IPS-18a (cell line): ENCODE measurements at regions not wholly inside any gene's neighbourhood (a gene's known extent, or its start where the extent isn't known, plus 50 kb on each side); places are given as distances from the start of the nearest gene placed in this dataset.
"Not testable (repeated sequence)": the region's sequence is repeated elsewhere in the genome, so short reads cannot be mapped to it uniquely, and the experiment has no call there.

ENCODE experiments used
- H3K27ac ChIP-seq: one replicate; pipeline ENCODE4 v1.5.1; 2013; ENCODE audit warnings: low read length
- H3K27me3 ChIP-seq: one replicate; pipeline ENCODE4 v1.6.1; 2013; ENCODE audit warnings: mild to moderate bottlenecking, low read length; ENCODE audit not compliant: control insufficient read depth, insufficient read depth
- H3K36me3 ChIP-seq: one replicate; pipeline ENCODE4 v1.6.1; 2013; ENCODE audit warnings: low read depth, low read length; ENCODE audit not compliant: control insufficient read depth
- H3K4me1 ChIP-seq: one replicate; pipeline ENCODE4 v1.6.1; 2013; ENCODE audit warnings: low read depth, low read length; ENCODE audit not compliant: control insufficient read depth
- H3K4me3 ChIP-seq: one replicate; pipeline ENCODE4 v1.5.1; 2013; ENCODE audit warnings: low read length
- H3K9ac ChIP-seq: one replicate; pipeline ENCODE4 v1.6.1; 2013; ENCODE audit warnings: mild to moderate bottlenecking, low read length, moderate library complexity
- H3K9me3 ChIP-seq: one replicate; pipeline ENCODE4 v1.6.1; 2013; ENCODE audit warnings: low read depth, low read length; ENCODE audit not compliant: control insufficient read depth

DNA sequence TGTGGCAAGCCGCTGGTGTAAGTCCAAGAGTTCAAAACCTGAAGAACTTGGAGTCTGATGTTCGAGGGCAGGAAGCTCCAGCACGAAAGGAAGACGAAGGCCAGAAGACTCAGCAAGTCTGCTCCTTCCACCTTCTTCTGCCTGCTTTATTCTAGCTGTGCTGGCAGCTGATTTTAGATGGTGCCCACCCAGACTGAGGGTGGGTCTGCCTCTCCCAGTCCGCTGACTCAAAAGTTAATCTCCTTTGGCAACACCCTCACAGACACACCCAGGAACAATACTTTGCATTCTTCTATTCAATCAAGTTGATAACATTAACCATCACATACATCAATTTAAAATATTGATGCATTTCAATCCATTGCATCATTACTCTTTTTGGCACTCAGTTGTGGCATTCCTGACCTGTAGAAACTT, 373.1 kb downstream of the CDH10 start:
- H3K27me3 ChIP-seq, H3K27ac ChIP-seq, H3K9me3 ChIP-seq, H3K9ac ChIP-seq, H3K4me3 ChIP-seq, H3K4me1 ChIP-seq, H3K36me3 ChIP-seq: not testable (repeated sequence)

DNA sequence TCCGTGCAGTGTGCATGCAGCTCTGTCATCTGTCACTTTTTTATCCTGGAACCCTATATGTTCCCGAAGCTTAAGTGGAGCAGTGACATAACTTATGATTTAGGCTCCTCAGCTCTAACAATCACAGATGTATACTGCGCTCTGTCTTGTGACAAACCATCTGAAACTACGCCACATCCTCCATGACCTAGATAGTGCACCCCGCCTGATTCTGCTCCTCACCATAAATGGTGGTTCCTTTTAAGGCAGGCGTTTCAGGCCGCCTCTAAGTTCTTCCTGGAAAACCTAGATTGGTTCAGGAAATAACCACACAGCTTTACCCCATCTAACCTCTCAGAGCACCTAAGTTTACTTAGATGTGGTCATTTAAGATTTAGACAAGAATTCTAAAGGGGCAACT, 372.0 kb downstream of the CDH10 start:
- Histone ChIP-seq H3K4me3 (no peak overlapping the region), H3K36me3 (no peaks in the 10 kb centered on the region), H3K27ac (no peak overlapping the region), H3K9me3 (no peaks in the 10 kb centered on the region), H3K27me3 (no peaks in the 10 kb centered on the region), H3K9ac (no peak overlapping the region), H3K4me1 (no peaks in the 10 kb centered on the region)

DNA sequence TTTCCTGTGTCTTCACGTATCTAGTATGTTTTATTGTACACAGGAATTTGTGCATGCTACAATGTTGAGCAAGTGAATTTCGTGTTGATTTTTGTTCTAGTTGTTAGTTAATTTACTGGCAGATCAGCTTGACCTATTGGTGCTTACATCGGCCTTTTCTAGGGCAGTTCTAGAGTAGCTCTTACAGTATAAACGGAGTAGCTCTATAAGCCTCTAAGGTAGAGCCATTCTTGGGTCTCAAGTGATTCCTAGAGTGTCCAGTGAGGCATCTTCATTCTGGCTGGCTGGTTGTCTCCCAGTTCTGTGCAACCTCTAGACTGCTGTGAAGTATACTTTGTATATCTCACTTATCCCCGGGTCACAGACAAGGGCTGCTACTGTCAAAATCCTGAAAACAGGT, 364.6 kb downstream of the CDH10 start:
- no peak overlapping the region for H3K4me3 ChIP-seq
- H3K9ac ChIP-seq = no peak overlapping the region
- no peaks in the 10 kb centered on the region for H3K4me1 ChIP-seq
- H3K27me3 ChIP-seq = no peaks in the 10 kb centered on the region
- H3K27ac ChIP-seq = no peak overlapping the region
- no peaks in the 10 kb centered on the region for H3K9me3 ChIP-seq
- no peaks in the 10 kb centered on the region for H3K36me3 ChIP-seq

DNA sequence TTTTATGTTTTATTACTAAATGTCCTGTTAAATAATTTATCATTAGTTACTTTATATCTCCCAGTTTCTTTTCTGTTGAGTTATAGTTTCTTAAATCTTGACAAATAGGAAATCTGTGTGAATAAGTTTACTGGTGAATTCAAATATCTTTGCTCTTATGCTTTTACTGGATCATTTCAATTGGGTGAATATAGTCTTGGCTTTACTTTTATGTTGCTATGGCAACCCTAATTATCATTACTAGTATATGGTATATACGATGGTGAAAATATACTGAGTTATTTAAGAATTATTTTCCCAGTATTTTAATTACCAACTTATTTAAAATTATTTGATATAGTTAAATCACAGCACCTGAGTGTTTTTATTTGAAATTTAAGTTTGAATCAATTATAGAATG, 363.0 kb downstream of the CDH10 start:
- H3K9me3 ChIP-seq = no peaks in the 10 kb centered on the region
- H3K4me1 ChIP-seq = no peaks in the 10 kb centered on the region
- no peaks in the 10 kb centered on the region for H3K36me3 ChIP-seq
- no peak overlapping the region for H3K9ac ChIP-seq
- no peaks in the 10 kb centered on the region for H3K27me3 ChIP-seq
- H3K27ac ChIP-seq = no peak overlapping the region
- no peak overlapping the region for H3K4me3 ChIP-seq

DNA sequence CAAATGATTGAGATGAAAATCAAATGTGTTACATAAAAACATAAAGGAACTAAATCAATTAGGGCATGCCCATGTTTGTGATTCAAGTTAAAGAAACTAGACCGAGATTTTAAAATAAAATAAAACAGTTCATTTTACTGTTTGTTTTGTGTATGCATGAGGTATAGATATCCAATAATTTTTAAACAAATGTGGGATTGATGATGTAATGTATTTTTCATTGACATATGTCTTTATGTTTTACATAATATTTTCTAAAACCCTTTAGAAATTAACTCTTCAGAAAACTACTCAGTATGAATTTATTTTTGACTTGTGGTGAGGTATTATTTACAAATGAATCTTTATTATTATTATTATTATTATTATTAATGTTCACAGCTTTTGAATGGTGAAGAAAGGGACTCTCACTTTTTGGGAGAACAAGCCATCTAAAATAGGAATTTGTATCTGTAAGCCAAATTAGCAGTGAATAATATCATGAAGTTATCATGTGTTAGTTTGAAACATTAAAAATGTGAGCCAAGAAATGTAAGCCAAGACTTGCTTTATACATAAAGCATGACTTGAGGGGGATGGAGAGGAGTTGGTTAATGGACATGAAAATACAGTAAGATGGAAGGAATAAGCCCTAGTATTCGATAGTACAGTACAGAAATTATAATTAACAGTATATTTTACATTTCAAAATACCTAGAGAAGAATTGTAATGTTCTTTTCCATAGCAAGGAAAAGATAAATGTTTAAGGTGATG, 355.0 kb downstream of the CDH10 start:
- no peak overlapping the region for H3K27ac ChIP-seq
- no peaks in the 10 kb centered on the region for H3K9me3 ChIP-seq
- H3K4me3 ChIP-seq = no peak overlapping the region
- no peaks in the 10 kb centered on the region for H3K27me3 ChIP-seq
- no peaks in the 10 kb centered on the region for H3K4me1 ChIP-seq
- no peak overlapping the region for H3K9ac ChIP-seq
- no peaks in the 10 kb centered on the region for H3K36me3 ChIP-seq

DNA sequence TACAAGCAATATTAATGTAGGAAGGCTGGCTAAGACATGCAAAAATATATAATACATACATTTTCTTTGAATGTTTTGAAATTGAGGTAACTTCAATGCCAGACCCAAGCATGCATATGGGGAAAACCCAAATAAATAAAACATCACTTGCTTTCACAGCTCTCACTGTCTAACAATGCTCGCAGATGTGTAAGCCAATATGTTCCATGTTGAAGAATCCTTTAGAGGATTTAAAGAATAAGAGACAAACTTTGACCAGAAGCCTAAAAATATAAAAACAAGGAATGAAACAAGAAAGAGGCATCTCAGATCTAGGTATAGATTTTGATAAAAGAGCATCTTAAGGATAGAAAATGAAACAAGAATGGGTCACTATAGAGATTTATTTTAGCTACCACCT, 354.2 kb downstream of the CDH10 start:
- H3K4me1 ChIP-seq = no peaks in the 10 kb centered on the region
- no peaks in the 10 kb centered on the region for H3K27me3 ChIP-seq
- H3K36me3 ChIP-seq = no peaks in the 10 kb centered on the region
- H3K27ac ChIP-seq = no peak overlapping the region
- H3K9ac ChIP-seq = no peak overlapping the region
- H3K9me3 ChIP-seq = no peaks in the 10 kb centered on the region
- H3K4me3 ChIP-seq = no peak overlapping the region

DNA sequence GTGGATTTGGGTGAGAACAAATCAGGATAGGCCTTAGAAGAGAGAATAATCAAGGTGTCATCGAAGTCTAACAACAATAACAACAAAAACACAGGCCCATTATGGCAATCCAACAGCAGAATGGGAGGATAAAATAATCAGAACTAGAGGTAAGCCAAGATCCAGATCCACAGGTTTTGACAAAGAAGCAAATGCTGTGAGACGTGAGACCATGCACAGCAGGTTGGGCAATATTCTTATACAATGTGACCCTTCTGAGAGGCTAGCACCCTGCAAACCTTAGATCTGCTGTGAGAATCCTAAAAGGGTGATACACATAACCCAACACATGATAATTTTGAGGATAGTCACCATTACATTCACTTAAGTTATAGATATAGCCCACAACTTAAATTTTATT, 352.9 kb downstream of the CDH10 start:
- no peaks in the 10 kb centered on the region for H3K36me3 ChIP-seq
- H3K27ac ChIP-seq = no peak overlapping the region
- no peaks in the 10 kb centered on the region for H3K9me3 ChIP-seq
- H3K4me1 ChIP-seq = no peaks in the 10 kb centered on the region
- H3K27me3 ChIP-seq = no peaks in the 10 kb centered on the region
- no peak overlapping the region for H3K4me3 ChIP-seq
- no peak overlapping the region for H3K9ac ChIP-seq

DNA sequence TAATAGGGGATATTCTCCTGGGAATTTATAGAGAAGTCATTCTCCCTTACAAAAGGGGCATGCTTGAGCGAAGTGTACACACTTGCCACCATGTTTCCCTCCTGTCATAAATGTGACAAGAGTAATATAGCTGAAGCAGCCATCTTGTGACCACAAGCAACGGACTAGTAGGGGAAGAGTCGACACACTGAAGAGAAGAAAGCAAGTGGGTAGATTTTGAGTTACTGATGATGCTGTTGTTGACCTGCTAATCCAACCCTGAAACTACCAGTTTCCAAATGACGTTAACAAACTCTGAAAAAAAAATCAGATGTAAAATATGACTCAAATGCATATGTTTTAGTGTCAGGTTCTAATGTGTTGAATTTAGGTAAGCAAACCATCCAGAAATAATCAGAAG, 350.4 kb downstream of the CDH10 start:
- Histone ChIP-seq H3K4me1 (no peaks in the 10 kb centered on the region), H3K27ac (no peak overlapping the region), H3K4me3 (no peak overlapping the region), H3K9me3 (no peaks in the 10 kb centered on the region), H3K27me3 (no peaks in the 10 kb centered on the region), H3K36me3 (no peaks in the 10 kb centered on the region), H3K9ac (no peak overlapping the region)

DNA sequence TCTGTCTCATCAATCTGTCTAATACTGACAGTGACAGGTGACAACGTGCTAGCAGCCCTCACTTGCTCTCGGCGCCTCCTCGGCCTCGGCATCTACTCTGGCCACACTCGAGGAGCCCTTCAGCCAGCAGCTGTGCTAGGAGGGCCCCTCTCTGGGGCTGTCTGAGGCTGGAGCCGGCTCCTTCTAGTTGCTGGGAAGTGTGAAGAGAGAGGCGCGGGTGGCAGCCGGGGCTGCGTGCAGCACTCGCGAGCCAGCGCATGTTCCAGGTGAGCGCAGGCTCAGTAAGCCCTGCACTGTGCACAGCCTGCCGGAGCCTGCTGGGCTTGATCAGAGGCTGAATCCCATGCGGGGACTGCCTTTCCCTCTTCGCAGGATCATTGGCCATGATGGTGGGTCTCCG, 330.7 kb downstream of the CDH10 start:
- H3K36me3 ChIP-seq = no peaks in the 10 kb centered on the region

DNA sequence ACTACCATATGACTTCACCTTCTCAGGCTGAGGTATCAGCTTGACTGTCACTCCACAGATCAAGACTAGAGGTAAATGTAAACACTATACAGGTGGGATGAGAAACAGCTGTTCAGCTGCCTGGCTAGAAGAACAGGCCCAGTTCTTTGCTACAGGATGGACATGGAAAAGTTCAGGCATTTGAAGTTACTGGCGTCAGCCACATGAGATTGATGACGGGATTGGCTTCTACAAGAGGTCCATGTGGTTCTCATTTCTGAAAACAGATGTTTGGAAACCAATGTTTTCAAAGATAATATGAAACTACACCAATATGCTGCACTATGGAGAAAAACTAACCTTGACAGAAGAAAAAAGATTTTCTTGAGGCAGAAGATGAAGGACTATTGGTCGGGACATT, 324.1 kb downstream of the CDH10 start:
- H3K27ac ChIP-seq = no peak overlapping the region
- H3K36me3 ChIP-seq = no peaks in the 10 kb centered on the region

More for the DNA sequence above, 330.7 kb downstream of the CDH10 start:
- H3K4me3 ChIP-seq = no peak overlapping the region
- no peak overlapping the region for H3K9ac ChIP-seq
- H3K9me3 ChIP-seq = no peaks in the 10 kb centered on the region
- no peaks in the 10 kb centered on the region for H3K27me3 ChIP-seq
- H3K4me1 ChIP-seq = no peaks in the 10 kb centered on the region
- H3K27ac ChIP-seq = no peak overlapping the region

DNA sequence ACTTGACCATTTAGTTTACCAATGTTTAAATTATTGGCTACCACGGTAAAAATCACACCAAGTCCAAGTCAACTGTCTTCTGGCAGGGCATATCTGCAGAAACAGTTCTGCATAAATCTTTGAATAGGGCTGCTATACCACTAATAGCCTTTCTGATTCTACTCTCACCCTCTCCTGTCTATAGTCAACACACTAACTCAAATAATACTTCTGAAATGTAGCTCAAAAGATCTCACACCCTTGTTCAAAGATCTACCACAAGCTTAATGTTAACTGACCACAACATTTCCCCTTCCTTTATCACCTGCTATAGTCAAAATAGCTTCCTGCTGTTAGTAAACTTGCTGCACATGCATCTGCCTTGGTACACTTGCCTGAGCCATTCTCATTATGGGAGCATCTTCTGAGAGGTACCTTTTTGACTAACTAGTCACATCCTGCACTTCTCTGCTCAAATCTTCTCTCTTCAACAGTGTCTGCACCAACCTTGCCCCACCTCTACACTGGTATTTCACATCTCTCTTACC, 319.4 kb downstream of the CDH10 start:
- Histone ChIP-seq H3K27ac (no peak overlapping the region), H3K36me3 (no peaks in the 10 kb centered on the region), H3K9ac (no peak overlapping the region), H3K4me3 (no peak overlapping the region), H3K27me3 (no peaks in the 10 kb centered on the region), H3K9me3 (no peaks in the 10 kb centered on the region), H3K4me1 (no peaks in the 10 kb centered on the region)

More for the DNA sequence above, 324.1 kb downstream of the CDH10 start:
- Histone ChIP-seq H3K27me3 (no peaks in the 10 kb centered on the region), H3K9me3 (no peaks in the 10 kb centered on the region), H3K4me3 (no peak overlapping the region), H3K4me1 (no peaks in the 10 kb centered on the region), H3K9ac (no peak overlapping the region)

DNA sequence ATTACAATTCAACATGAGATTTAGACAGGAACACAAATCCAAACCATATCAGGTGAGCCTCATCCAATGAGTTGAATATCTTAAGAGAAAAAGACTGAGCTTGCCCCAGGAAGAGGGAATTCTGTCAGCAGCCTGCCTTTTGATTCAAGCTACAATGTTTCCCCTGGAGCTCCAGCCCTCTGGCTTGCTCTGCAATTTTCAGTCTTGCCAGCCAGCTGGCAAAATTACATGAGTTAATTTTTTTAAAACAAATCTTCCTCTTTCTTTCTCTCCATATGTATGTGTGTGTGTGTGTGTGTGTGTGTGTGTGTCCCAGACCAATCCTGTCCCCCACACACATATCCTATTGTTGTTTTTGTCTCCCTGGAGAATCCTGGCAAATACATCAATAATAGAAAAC, 313.2 kb downstream of the CDH10 start:
- no peaks in the 10 kb centered on the region for H3K9me3 ChIP-seq
- H3K4me3 ChIP-seq = no peak overlapping the region
- no peak overlapping the region for H3K9ac ChIP-seq
- H3K4me1 ChIP-seq = no peaks in the 10 kb centered on the region
- no peaks in the 10 kb centered on the region for H3K36me3 ChIP-seq
- H3K27ac ChIP-seq = no peak overlapping the region
- no peaks in the 10 kb centered on the region for H3K27me3 ChIP-seq
